ENCODE measurements at regions not wholly inside any gene's neighbourhood (a gene's known extent, or its start where the extent isn't known, plus 50 kb on each side); places are given as distances from the start of the nearest gene placed in this dataset.

GRCh38 chr4:64518600-64518999 is 109.3 kb upstream of the TECRL start:
- no peak overlapping the region for H3K4me3 ChIP-seq (ENCODE audit: low read length)
- H3K36me3 ChIP-seq (ENCODE audit: control insufficient read depth, insufficient read depth, low read length, severe bottlenecking), result no peaks in the 10 kb centered on the region
- H3K9me3 ChIP-seq (ENCODE audit: control insufficient read depth, low read length), result no peaks in the 10 kb centered on the region
- no peak overlapping the region for H3K9ac ChIP-seq (ENCODE audit: low read length)
- no peak for DNase-seq (ENCODE audit: low read depth)
- H3K27me3 ChIP-seq (replicated peaks; ENCODE audit: control insufficient read depth, insufficient read depth, low read length), result no peaks in the 10 kb centered on the region
- no peaks in the 10 kb centered on the region for H3K4me1 ChIP-seq (ENCODE audit: control insufficient read depth, insufficient read depth, low read length)

DNA sequence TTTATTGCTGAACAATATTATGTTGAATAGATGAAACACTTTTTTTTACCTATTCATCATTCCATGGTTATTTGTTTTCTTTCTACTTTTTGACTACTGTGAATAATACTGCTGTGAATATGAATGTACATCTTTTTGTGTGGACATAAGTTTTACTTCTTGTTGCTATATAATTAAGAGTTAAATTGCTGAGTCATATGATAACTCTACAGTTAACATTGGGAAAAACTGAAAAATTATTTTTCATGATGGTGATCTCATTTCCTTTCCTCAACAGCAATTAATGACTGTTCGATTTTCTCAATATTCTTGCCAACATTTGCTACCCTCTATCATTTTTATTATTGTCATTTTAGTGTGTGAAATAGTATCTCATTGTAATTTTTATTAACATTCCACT is 106.9 kb upstream of the TECRL start:
- Histone ChIP-seq H3K9ac (ENCODE audit: low read length) (no peak overlapping the region), H3K4me1 (ENCODE audit: control insufficient read depth, insufficient read depth, low read length) (no peaks in the 10 kb centered on the region), H3K9me3 (ENCODE audit: control insufficient read depth, low read length) (peaks cover under 1% of the 10 kb centered on the region), H3K27me3 (replicated peaks; ENCODE audit: control insufficient read depth, insufficient read depth, low read length) (no peaks in the 10 kb centered on the region), H3K4me3 (ENCODE audit: low read length) (no peak overlapping the region), H3K36me3 (ENCODE audit: control insufficient read depth, insufficient read depth, low read length, severe bottlenecking) (no peaks in the 10 kb centered on the region)
- DNase-seq (ENCODE audit: low read depth), result no peak

DNA sequence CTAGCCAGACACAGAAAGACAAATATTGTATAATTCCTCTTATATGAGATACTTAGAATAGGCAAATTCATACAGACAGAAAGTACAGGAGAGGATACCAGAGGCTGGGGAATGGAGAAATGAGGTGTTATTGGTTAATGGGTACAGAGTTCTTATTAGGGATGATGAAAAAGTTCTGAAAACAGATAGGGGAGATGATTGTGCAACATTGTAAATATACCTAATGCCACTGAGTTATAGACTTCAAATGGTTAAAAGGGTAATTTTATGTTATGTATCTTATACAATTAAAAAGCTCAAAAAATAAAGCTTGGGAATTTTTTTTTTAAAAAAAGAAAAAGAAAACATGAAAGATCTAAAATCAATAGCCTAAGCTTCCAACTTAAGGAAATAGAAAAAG is 98.8 kb upstream of the TECRL start:
- no peak for DNase-seq (ENCODE audit: low read depth)
- Histone ChIP-seq H3K9me3 (ENCODE audit: control insufficient read depth, low read length) (peaks cover 6% of the 10 kb centered on the region), H3K36me3 (ENCODE audit: control insufficient read depth, insufficient read depth, low read length, severe bottlenecking) (no peaks in the 10 kb centered on the region), H3K9ac (ENCODE audit: low read length) (no peak overlapping the region), H3K4me1 (ENCODE audit: control insufficient read depth, insufficient read depth, low read length) (no peaks in the 10 kb centered on the region), H3K27me3 (replicated peaks; ENCODE audit: control insufficient read depth, insufficient read depth, low read length) (no peaks in the 10 kb centered on the region), H3K4me3 (ENCODE audit: low read length) (no peak overlapping the region)

GRCh38 chr4:64503945-64504675 is 94.9 kb upstream of the TECRL start:
- Histone ChIP-seq H3K9me3 (ENCODE audit: control insufficient read depth, low read length) (no peaks in the 10 kb centered on the region), H3K4me3 (ENCODE audit: low read length) (no peak overlapping the region), H3K9ac (ENCODE audit: low read length) (no peak overlapping the region), H3K36me3 (ENCODE audit: control insufficient read depth, insufficient read depth, low read length, severe bottlenecking) (no peaks in the 10 kb centered on the region), H3K4me1 (ENCODE audit: control insufficient read depth, insufficient read depth, low read length) (no peaks in the 10 kb centered on the region), H3K27me3 (replicated peaks; ENCODE audit: control insufficient read depth, insufficient read depth, low read length) (no peaks in the 10 kb centered on the region)
- no peak for DNase-seq (ENCODE audit: low read depth)

DNA sequence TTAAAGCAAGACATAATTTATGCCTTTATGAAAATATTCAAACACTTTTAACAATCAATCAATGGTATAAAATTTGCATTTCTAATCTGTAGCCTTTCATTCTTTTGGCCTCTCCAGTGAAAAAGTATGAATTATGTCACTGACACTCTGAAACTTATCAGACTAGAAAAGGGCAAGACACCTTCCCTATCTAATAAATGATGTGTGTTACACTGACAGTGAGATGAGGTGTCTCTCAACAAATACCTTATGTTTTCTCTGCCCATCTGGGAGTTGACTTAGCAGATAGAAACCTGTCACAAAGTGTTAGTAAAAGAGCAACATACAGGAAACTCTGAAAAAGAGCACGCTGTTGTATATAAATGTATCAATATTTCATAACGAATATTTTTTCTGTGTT is 94.2 kb upstream of the TECRL start:
- no peak for DNase-seq (ENCODE audit: low read depth)

DNA sequence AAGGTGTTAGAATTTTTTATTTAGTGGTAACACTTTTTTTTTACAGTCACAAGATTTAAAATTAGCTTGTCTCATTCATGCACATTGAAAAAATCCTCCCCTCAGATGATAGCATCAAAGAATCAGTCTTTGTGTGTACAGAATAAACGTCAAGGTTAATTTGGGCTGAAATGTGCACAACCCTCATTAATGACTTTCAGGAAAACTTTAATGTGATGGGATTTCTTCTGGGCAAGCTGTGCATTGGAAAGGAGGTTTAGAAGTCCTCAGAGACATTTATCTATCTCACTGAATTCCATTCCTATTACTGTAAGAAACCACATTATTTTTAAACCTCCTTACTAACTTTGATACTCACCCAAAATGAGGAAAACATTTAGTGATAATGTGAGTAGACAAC is 88.2 kb upstream of the TECRL start:
- H3K4me1 ChIP-seq (ENCODE audit: control insufficient read depth, insufficient read depth, low read length), result no peaks in the 10 kb centered on the region
- no peak overlapping the region for H3K4me3 ChIP-seq (ENCODE audit: low read length)
- no peaks in the 10 kb centered on the region for H3K36me3 ChIP-seq (ENCODE audit: control insufficient read depth, insufficient read depth, low read length, severe bottlenecking)
- H3K9me3 ChIP-seq (ENCODE audit: control insufficient read depth, low read length), result no peaks in the 10 kb centered on the region
- no peaks in the 10 kb centered on the region for H3K27me3 ChIP-seq (replicated peaks; ENCODE audit: control insufficient read depth, insufficient read depth, low read length)
- no peak for DNase-seq (ENCODE audit: low read depth)
- no peak overlapping the region for H3K9ac ChIP-seq (ENCODE audit: low read length)

More for the DNA sequence above, 94.2 kb upstream of the TECRL start:
- no peak overlapping the region for H3K9ac ChIP-seq (ENCODE audit: low read length)
- no peaks in the 10 kb centered on the region for H3K36me3 ChIP-seq (ENCODE audit: control insufficient read depth, insufficient read depth, low read length, severe bottlenecking)
- no peaks in the 10 kb centered on the region for H3K27me3 ChIP-seq (replicated peaks; ENCODE audit: control insufficient read depth, insufficient read depth, low read length)
- H3K4me1 ChIP-seq (ENCODE audit: control insufficient read depth, insufficient read depth, low read length), result no peaks in the 10 kb centered on the region
- H3K4me3 ChIP-seq (ENCODE audit: low read length), result no peak overlapping the region
- H3K9me3 ChIP-seq (ENCODE audit: control insufficient read depth, low read length), result no peaks in the 10 kb centered on the region

GRCh38 chr4:64495946-64496345 is 86.7 kb upstream of the TECRL start:
- no peak overlapping the region for H3K4me3 ChIP-seq (ENCODE audit: low read length)

DNA sequence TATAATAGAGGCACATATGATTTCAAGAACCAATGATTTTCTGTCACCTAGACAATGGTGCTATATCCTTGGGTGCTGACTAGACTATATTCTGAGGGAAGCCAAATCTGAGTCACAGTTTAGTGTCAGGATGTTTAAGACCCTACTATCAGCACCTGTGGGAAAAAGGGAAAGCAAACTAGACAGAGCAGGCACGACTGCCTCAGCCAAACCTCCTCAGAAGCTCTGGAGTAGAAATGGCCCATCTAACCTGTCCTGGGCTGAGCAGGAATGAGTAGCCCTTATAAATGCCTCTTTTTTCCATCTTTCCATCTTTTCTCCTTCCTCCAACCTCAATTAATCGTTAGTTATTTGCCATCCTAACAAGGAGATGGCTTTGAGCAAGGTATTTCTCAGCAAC is 80.4 kb upstream of the TECRL start:
- no peaks in the 10 kb centered on the region for H3K27me3 ChIP-seq (replicated peaks; ENCODE audit: control insufficient read depth, insufficient read depth, low read length)
- H3K4me1 ChIP-seq (ENCODE audit: control insufficient read depth, insufficient read depth, low read length), result no peaks in the 10 kb centered on the region
- no peaks in the 10 kb centered on the region for H3K36me3 ChIP-seq (ENCODE audit: control insufficient read depth, insufficient read depth, low read length, severe bottlenecking)
- H3K9ac ChIP-seq (ENCODE audit: low read length), result no peak overlapping the region
- H3K9me3 ChIP-seq (ENCODE audit: control insufficient read depth, low read length), result no peaks in the 10 kb centered on the region
- DNase-seq (ENCODE audit: low read depth), result no peak
- H3K4me3 ChIP-seq (ENCODE audit: low read length), result no peak overlapping the region

More at GRCh38 chr4:64495946-64496345, 86.7 kb upstream of the TECRL start:
- Histone ChIP-seq H3K9ac (ENCODE audit: low read length) (no peak overlapping the region), H3K36me3 (ENCODE audit: control insufficient read depth, insufficient read depth, low read length, severe bottlenecking) (no peaks in the 10 kb centered on the region), H3K9me3 (ENCODE audit: control insufficient read depth, low read length) (no peaks in the 10 kb centered on the region), H3K4me1 (ENCODE audit: control insufficient read depth, insufficient read depth, low read length) (no peaks in the 10 kb centered on the region), H3K27me3 (replicated peaks; ENCODE audit: control insufficient read depth, insufficient read depth, low read length) (no peaks in the 10 kb centered on the region)
- DNase-seq (ENCODE audit: low read depth), result no peak

- DNase-seq (ENCODE audit: low read depth), result no peak
- Histone ChIP-seq H3K4me1 (ENCODE audit: control insufficient read depth, insufficient read depth, low read length) (no peaks in the 10 kb centered on the region), H3K9me3 (ENCODE audit: control insufficient read depth, low read length) (no peaks in the 10 kb centered on the region), H3K9ac (ENCODE audit: low read length) (no peak overlapping the region), H3K4me3 (ENCODE audit: low read length) (no peak overlapping the region), H3K36me3 (ENCODE audit: control insufficient read depth, insufficient read depth, low read length, severe bottlenecking) (no peaks in the 10 kb centered on the region), H3K27me3 (replicated peaks; ENCODE audit: control insufficient read depth, insufficient read depth, low read length) (no peaks in the 10 kb centered on the region)
These were observed 70.1 kb upstream of the TECRL start for GRCh38 chr4:64479338-64479737.

GRCh38 chr4:64477127-64477526 is 67.9 kb upstream of the TECRL start:
- Histone ChIP-seq H3K9me3 (ENCODE audit: control insufficient read depth, low read length) (no peaks in the 10 kb centered on the region), H3K4me3 (ENCODE audit: low read length) (no peak overlapping the region), H3K27me3 (replicated peaks; ENCODE audit: control insufficient read depth, insufficient read depth, low read length) (no peaks in the 10 kb centered on the region), H3K4me1 (ENCODE audit: control insufficient read depth, insufficient read depth, low read length) (no peaks in the 10 kb centered on the region), H3K9ac (ENCODE audit: low read length) (no peak overlapping the region), H3K36me3 (ENCODE audit: control insufficient read depth, insufficient read depth, low read length, severe bottlenecking) (no peaks in the 10 kb centered on the region)
- DNase-seq (ENCODE audit: low read depth), result no peak

- H3K9ac ChIP-seq (ENCODE audit: low read length), result no peak overlapping the region
- no peaks in the 10 kb centered on the region for H3K4me1 ChIP-seq (ENCODE audit: control insufficient read depth, insufficient read depth, low read length)
- H3K9me3 ChIP-seq (ENCODE audit: control insufficient read depth, low read length), result no peaks in the 10 kb centered on the region
- no peak for DNase-seq (ENCODE audit: low read depth)
- no peaks in the 10 kb centered on the region for H3K36me3 ChIP-seq (ENCODE audit: control insufficient read depth, insufficient read depth, low read length, severe bottlenecking)
- H3K27me3 ChIP-seq (replicated peaks; ENCODE audit: control insufficient read depth, insufficient read depth, low read length), result no peaks in the 10 kb centered on the region
- no peak overlapping the region for H3K4me3 ChIP-seq (ENCODE audit: low read length)
These were observed 56.0 kb upstream of the TECRL start for GRCh38 chr4:64465263-64465662.

GRCh38 chr4:64464581-64464980 is 55.3 kb upstream of the TECRL start:
- H3K9ac ChIP-seq (ENCODE audit: low read length), result no peak overlapping the region
- H3K4me3 ChIP-seq (ENCODE audit: low read length), result no peak overlapping the region
- no peaks in the 10 kb centered on the region for H3K4me1 ChIP-seq (ENCODE audit: control insufficient read depth, insufficient read depth, low read length)
- no peaks in the 10 kb centered on the region for H3K36me3 ChIP-seq (ENCODE audit: control insufficient read depth, insufficient read depth, low read length, severe bottlenecking)
- H3K27me3 ChIP-seq (replicated peaks; ENCODE audit: control insufficient read depth, insufficient read depth, low read length), result no peaks in the 10 kb centered on the region
- DNase-seq (ENCODE audit: low read depth), result no peak
- no peaks in the 10 kb centered on the region for H3K9me3 ChIP-seq (ENCODE audit: control insufficient read depth, low read length)

Measured in adipocyte (in vitro differentiated cells).